ENCODE measurements at regions not wholly inside any gene's neighbourhood (a gene's known extent, or its start where the extent isn't known, plus 50 kb on each side); places are given as distances from the start of the nearest gene placed in this dataset.

- no peak overlapping the region for H3K4me3 ChIP-seq (ENCODE audit: low read length)
- TF ChIP-seq, protein P1, sequence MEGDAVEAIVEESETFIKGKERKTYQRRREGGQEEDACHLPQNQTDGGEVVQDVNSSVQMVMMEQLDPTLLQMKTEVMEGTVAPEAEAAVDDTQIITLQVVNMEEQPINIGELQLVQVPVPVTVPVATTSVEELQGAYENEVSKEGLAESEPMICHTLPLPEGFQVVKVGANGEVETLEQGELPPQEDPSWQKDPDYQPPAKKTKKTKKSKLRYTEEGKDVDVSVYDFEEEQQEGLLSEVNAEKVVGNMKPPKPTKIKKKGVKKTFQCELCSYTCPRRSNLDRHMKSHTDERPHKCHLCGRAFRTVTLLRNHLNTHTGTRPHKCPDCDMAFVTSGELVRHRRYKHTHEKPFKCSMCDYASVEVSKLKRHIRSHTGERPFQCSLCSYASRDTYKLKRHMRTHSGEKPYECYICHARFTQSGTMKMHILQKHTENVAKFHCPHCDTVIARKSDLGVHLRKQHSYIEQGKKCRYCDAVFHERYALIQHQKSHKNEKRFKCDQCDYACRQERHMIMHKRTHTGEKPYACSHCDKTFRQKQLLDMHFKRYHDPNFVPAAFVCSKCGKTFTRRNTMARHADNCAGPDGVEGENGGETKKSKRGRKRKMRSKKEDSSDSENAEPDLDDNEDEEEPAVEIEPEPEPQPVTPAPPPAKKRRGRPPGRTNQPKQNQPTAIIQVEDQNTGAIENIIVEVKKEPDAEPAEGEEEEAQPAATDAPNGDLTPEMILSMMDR (conservative IDR thresholded peaks at IDR 0.05; ENCODE audit: low read depth, low read length) = no peak
- DNase-seq (ENCODE audit: low read depth) = no peak
These were observed 404.4 kb downstream of the GJA1 start for GRCh38 chr6:121839896-121840295.

DNA sequence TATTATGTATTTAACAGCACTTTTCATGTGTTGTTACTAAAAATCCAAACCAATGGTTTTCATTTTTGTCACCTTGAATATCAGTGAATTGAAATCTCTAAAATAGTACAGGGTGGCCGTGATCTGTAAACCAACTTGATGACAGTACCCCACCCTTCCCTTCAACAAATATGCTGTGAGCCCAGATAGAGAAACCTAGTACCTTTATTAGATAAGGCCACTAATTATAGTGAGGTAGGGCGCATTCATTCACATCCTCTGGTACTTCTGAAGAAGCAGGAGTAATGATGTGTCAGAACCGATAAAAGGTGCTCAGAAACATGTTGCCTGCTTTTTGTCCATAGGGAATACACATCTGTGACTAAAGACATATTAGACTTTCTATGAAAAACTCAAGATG is 409.5 kb downstream of the GJA1 start:
- DNase-seq (ENCODE audit: low read depth) = no peak
- TF ChIP-seq, protein P1 (conservative IDR thresholded peaks at IDR 0.05; ENCODE audit: low read depth, low read length) = no peak
- H3K4me3 ChIP-seq (ENCODE audit: low read length) = no peak overlapping the region

DNA sequence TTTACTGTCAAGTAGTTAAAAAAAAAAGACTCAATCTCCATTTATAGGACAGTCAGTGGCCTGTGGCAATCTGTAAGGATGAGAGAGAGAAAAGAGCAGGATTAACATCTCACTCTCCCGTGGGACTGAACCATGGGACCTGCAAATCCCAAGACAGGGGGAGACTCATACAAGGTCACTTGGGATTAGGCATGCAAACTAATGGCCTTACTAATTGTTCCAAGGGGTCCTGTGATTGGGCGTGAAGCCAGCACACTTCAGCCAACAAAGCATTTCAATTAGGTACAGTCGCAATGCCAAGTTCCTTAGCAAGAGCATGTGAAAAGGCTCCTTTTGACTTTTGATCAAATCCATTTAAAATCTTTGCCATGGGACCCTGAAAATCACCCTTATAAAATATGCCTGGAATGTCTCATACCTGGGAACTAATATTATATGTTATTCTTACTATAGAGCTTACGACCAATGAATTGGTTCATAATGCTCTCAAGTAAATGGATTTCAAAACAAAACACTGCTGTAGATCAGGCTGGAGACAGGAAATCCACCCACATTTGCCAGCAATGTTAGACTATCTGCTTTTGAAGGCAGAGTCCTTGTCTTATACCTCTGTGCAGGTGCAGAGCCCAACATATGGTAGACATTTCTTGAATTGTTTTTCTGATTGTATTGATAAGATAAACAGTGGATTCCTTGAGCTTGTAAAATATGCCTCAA is 412.5 kb downstream of the GJA1 start:
- peak; percentile 99 for DNase-seq (ENCODE audit: low read depth)
- H3K4me3 ChIP-seq (ENCODE audit: low read length) = no peak overlapping the region
- TF ChIP-seq, protein P1 (conservative IDR thresholded peaks at IDR 0.05; ENCODE audit: low read depth, low read length) = no peak

GRCh38 chr6:121848523-121849255 is 413.2 kb downstream of the GJA1 start:
- no peak for DNase-seq (ENCODE audit: low read depth)
- TF ChIP-seq, protein P1 (conservative IDR thresholded peaks at IDR 0.05; ENCODE audit: low read depth, low read length) = no peak
- H3K4me3 ChIP-seq (ENCODE audit: low read length) = no peak overlapping the region

DNA sequence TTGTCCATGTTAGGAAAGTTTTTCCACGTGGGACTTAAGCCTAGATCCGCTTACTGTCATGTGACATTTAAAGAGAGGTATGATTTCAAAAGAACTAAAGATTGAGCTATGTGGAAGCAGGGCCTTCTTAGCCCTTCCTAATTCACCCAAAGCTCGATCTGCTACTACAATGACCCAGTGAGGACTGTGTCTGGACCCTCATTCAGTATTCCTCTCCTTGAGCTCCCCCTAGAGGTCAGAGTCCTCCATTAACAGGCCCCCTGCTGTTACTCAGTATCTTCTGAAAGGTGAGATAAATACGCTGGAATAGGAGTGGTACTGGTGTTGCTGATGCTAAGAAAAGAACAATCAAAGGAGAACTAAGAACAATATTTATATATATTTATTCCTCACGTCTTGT is 414.0 kb downstream of the GJA1 start:
- DNase-seq (ENCODE audit: low read depth) = no peak
- no peak overlapping the region for H3K4me3 ChIP-seq (ENCODE audit: low read length)
- TF ChIP-seq, protein P1 (conservative IDR thresholded peaks at IDR 0.05; ENCODE audit: low read depth, low read length) = peak; percentile 90

DNA sequence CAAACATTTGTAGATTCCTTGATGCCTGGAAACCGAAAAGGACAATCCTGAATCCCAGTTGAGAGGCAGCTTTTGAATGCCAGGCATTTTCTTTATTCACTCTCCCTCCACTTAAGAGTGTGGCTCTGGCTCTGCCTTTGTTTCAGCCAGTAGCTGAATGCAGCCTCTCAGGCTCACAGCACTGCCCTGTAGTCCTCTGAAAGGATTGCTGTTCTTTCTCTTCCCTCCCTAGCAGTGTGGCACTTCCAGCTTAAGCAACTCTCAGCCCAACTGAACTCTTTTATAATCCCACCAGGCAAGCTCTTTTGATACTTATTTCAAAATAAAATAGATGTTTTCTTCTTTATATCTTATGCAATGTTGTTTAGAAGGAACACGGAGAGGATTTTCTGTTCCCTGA is 415.6 kb downstream of the GJA1 start:
- no peak for DNase-seq (ENCODE audit: low read depth)
- H3K4me3 ChIP-seq (ENCODE audit: low read length) = no peak overlapping the region
- TF ChIP-seq, protein P1 (conservative IDR thresholded peaks at IDR 0.05; ENCODE audit: low read depth, low read length) = no peak

- no peak for DNase-seq (ENCODE audit: low read depth)
- TF ChIP-seq, protein P1 (conservative IDR thresholded peaks at IDR 0.05; ENCODE audit: low read depth, low read length) = no peak
- H3K4me3 ChIP-seq (ENCODE audit: low read length) = no peak overlapping the region
These were observed 418.2 kb downstream of the GJA1 start for GRCh38 chr6:121853686-121854085.
